NCI-H187 (cell line): ENCODE measurements at regions not wholly inside any gene's neighbourhood (a gene's known extent, or its start where the extent isn't known, plus 50 kb on each side); places are given as distances from the start of the nearest gene placed in this dataset.

Experiments used
- DNase-seq, 2 experiments: peaks; one replicate each; lab custom pipeline; 2025; lab: John Stamatoyannopoulos, UW

DNA sequence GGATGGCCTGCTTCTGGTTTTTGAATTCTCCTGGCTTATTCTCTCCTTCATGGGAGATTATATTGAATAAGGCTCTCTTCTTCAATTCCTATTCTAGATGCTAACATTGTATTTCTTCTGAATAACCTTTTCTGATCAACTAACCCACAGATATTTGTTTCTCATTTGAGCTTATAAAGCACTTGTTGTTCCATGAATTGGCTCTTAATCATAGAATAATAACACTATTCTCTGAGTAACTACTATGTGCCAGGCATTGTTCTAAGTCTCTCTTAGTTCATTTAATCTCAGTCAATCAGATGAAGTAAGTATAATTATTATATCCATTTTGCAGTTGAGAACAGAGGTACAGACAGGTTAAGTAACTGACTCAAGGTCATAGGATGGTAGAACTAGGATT lies 136.3 kb upstream of the MLIP start:
- DNase-seq = no peak

DNA sequence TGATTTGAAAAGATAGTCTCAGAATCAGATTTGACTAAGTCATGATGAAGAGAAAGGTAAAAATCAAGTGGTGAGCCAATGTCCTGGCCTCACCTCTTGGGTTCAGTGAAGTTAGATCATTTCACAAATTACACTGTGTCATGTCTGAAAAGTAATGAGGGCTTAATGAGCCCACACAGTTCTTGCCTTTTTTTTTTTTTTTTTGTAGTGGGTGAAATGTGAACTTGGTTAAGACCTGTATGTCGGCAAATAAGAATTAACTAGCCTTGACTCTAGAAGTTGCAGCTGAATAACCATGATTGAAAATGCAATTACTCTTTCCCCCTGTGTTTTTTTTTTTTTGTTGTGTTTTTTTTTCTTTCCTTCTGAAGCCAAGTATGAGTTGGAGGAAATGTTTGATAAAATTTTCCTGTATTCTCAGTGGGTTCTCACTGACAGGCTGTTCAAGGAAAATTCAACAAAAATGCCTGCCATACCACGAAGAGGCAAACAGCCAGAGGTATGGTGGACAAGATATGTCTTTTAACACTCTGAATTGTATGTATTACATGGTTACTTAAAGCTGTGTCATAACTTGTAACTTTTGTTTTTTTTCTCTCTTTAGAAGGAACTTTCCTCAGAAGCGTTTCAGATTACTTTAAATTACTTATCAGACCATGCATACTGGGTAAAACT lies 135.2 kb upstream of the MLIP start:
- no peak for DNase-seq

GRCh38 chr6:53977551-53977950 lies 133.7 kb upstream of the MLIP start:
- no peak for DNase-seq

DNA sequence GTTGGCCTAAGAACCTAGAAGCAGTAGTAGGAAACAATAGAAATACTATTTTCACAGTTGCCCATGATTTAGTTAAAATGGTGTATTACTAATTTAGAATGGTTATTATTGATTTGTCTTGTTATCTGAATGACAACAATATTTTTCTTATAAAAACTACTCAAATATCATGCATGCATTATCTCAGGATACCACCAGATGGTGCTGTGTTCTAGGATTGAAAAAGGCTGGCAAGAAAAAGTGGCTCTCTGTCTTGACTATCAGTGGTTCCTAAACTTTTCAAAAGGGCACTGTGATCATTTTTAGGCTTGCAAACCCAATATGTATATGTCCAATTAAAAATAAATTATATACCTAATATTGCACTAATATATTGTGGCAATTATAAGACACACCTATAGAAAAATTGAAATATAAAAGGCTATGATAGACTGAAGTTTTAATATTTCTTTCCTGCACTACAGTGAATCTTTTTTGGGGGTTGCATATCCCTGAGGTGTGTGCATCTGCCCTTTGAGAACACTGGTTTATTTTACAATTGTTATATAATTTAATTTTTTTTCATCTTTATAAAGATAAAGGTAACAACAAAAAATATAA lies 131.7 kb upstream of the MLIP start:
- no peak for DNase-seq

DNA sequence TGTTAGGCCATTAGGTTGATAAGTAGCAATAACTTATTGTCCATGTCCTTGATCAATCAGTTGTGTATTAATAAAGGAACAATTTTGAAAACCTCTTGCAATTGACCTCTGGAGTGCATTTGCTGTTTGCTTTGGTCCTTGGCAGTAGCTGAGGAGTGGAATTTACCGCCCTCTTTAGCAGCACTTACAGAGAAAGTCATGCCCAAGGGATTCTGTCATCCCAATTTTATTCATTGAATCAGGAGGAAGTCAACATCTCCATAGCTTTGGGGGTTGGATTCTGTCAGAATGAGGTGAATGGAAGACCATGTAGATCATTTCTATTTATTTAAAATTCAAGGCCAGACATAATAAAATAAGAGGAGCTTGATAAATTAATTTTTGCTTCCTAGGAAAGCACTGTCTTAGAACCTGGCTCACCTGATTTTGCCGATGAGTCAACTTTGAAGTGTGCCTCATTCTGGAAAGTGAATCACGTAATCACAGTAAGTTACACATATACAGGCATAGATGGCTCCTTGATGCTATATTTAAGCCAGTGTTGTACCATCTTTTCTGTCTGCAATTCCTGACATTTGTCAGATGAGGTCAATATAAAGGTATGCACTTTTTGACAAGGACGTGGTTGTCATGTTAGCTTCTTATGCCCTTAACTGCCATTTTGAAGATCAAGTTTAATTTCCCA lies 128.7 kb upstream of the MLIP start:
- DNase-seq = no peak

- DNase-seq = no peak
These were observed 127.9 kb upstream of the MLIP start for GRCh38 chr6:53983301-53983700.

DNA sequence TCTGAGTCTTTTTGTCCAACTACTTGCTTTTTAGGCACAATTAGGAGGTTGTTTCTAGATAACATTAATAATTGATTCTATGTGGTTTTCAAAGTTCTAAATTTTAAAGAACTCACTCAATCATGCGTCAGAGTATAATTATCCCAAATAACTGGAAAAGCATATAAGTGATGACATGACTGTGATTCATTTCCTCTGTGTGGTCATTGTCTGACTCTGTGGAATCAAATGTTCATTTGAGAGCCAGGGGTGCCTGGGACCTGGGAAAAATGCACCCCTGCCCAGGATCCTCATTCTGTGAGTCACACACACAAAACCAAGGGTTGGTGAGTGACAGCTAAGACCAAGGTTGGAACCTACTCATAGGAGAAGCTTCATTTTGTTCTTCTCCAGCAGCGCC lies 127.1 kb upstream of the MLIP start:
- DNase-seq = no peak

GRCh38 chr6:53984581-53984980 lies 126.7 kb upstream of the MLIP start:
- no peak for DNase-seq

- DNase-seq = no peak
These were observed 125.9 kb upstream of the MLIP start for GRCh38 chr6:53985366-53985765.

GRCh38 chr6:53986165-53986720 lies 125.0 kb upstream of the MLIP start:
- no peak for DNase-seq

GRCh38 chr6:53986721-53987521 lies 124.3 kb upstream of the MLIP start:
- no peak for DNase-seq

DNA sequence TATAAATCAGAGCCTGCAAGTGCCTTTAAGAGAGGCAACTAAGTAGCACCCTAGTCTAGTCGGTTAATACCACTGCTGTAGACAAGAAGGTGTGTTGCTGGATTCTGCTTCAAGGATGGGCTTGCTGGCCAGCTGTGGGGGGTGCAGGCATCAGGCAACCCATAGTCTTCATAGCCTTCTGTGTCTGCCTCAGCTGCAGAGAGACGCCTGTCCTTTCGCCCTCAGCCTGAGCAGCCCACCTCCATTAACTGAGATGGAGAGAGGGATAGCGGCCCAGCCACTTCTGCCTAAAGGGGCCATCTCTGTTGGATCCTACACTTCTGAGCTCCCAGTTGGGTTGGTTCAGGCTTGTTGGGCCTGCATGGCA lies 123.7 kb upstream of the MLIP start:
- DNase-seq = no peak

- DNase-seq = no peak
These were observed 121.7 kb upstream of the MLIP start for GRCh38 chr6:53989504-53989903.

DNA sequence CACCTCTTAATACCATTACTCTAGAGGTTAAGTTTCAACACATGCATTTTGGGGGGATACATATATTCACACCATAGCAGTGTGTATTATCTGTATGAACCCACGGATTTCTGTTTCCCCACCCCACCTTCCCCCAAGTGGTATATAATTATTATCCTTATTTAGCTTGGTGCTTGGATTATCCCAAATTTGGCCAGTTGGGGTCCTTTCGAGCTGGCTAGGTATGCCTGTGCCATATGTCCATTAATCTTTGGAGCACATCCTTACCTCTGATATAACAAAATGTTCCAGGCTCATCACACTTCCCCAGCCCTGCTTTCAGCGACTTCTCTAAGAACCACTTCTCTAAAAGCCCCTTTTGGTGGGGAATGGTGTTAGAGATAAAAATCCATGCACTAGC lies 118.7 kb upstream of the MLIP start:
- no peak for DNase-seq

GRCh38 chr6:53994201-53994600 lies 117.0 kb upstream of the MLIP start:
- no peak for DNase-seq

- no peak for DNase-seq
These were observed 115.3 kb upstream of the MLIP start for GRCh38 chr6:53995935-53996334.

DNA sequence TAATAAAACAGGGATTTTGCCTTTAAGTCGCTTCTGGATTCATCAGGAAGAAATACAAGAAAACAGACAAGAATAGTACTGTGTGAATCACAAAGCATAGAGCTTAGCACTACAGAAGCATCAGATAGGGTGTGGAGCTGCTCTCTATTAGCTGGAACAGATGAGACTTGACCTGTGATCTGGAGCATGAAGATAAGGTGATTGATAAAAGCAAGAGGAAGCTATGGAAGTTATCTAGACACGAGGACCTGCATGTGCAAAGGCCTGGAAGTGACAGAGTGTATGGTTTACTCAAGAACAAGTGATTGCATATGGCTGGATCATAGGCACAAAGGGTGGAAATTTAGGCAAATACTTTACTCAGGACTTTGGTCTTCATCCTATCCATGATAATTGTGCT lies 112.9 kb upstream of the MLIP start:
- DNase-seq = no peak

GRCh38 chr6:53999088-53999755 lies 112.0 kb upstream of the MLIP start:
- DNase-seq = no peak

DNA sequence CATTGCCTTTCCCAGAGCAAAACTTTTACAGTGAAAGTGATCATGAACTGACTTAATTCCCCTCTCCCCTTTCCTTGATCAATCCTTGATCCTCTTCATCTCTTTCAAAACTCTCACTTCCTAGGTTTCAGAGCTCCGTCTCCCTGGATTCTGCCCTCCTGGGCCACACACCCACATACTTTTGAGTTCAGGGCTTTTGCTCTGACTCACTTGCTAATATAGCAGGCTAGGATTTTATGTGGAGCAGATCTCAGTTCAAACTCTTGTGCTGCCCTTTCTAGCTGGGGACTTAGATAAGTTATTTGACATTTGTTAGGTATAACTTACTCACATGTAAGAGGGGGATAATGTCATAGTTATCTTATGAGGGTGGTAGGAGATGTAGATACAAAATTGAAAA lies 109.1 kb upstream of the MLIP start:
- no peak for DNase-seq

DNA sequence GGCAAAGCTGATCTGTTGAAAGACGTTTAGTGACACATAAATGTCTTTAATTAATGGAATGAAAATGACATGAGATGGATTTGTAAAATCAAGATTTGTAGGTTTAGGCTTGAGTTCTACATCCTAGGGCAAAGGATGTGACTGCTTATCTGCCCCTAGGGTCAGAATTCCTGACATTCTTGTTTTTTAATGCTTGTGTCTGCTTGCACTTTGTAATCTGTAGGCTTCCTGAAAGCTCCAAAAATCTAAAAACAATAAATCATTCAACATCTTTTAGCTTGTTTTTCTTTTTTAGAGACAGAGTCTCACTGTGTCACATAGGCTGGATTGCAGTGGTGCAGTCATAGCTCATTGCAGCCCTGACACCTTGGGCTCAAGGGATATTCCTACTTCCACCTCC lies 107.9 kb upstream of the MLIP start:
- no peak for DNase-seq

GRCh38 chr6:54008589-54008988 lies 102.7 kb upstream of the MLIP start:
- DNase-seq = no peak

GRCh38 chr6:54009052-54009654 lies 102.1 kb upstream of the MLIP start:
- DNase-seq = no peak
